ENCODE measurements at regions not wholly inside any gene's neighbourhood (a gene's known extent, or its start where the extent isn't known, plus 50 kb on each side); places are given as distances from the start of the nearest gene placed in this dataset.

- peaks cover 5% of the 10 kb centered on the region; the same call in 1 of the 2 replicates for H3K9me3 ChIP-seq (ENCODE audit: insufficient read depth, low read depth, low read length)
- H3K4me1 ChIP-seq (ENCODE audit: insufficient read depth, low read length) = peaks cover 20% of the 10 kb centered on the region
- H3K4me3 ChIP-seq (ENCODE audit: low read length) = no peak overlapping the region
- no peaks in the 10 kb centered on the region for H3K27me3 ChIP-seq (ENCODE audit: insufficient read depth, low read length)
- WGBS = 76% methylated on average over 7 of the region's 8 CpGs
- H3K36me3 ChIP-seq (ENCODE audit: insufficient read depth, low read length) = no peaks in the 10 kb centered on the region
- H3K27ac ChIP-seq (ENCODE audit: low read depth, low read length) = peak overlapping the region; percentile 57
- peak overlapping the region; percentile 11; the same call in 1 of the 2 replicates for H3K9ac ChIP-seq (ENCODE audit: low read depth, low read length)
Measured at GRCh38 chr3:176663837-176664831, 533.1 kb downstream of the TBL1XR1 start.

- Histone ChIP-seq H3K36me3 (ENCODE audit: insufficient read depth, low read length) (no peaks in the 10 kb centered on the region), H3K9ac (ENCODE audit: low read depth, low read length) (no peak overlapping the region; the same call in 1 of the 2 replicates), H3K4me3 (ENCODE audit: low read length) (no peak overlapping the region), H3K27me3 (ENCODE audit: insufficient read depth, low read length) (no peaks in the 10 kb centered on the region), H3K9me3 (ENCODE audit: insufficient read depth, low read depth, low read length) (no peaks in the 10 kb centered on the region; the same call in 1 of the 2 replicates), H3K27ac (ENCODE audit: low read depth, low read length) (peak overlapping the region; percentile 57), H3K4me1 (ENCODE audit: insufficient read depth, low read length) (peaks cover 20% of the 10 kb centered on the region)
- 60% methylated on average over 1 of the region's 1 CpG for WGBS
Measured at GRCh38 chr3:176663387-176663786, 533.9 kb downstream of the TBL1XR1 start.

DNA sequence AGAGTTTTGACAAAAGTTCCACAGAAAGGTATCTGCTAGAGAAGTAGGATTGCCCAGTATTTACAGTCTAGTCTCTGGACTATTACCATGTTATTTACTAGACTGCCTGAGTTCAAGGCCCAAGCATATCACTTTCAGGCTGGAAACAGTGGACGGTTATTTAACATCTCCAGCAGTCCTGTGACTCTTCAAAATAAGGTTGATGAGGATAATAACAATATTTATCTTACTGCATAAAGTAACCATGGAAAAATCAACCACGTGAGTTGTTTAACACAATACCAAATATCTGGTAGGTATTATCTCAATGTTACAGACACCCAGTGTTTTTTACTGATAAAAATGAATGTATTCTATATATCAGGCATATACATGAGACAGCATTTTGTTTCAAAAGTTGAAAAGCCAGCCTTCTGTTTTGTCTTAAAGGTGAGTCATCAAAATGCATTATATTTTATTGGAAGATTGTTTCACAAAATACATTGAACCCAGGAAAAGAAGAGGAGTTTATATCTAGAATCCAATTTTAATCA, 535.8 kb downstream of the TBL1XR1 start:
- no peaks in the 10 kb centered on the region for H3K9me3 ChIP-seq (ENCODE audit: insufficient read depth, low read depth, low read length)
- H3K4me1 ChIP-seq (ENCODE audit: insufficient read depth, low read length) = peaks cover 20% of the 10 kb centered on the region
- no peaks in the 10 kb centered on the region for H3K36me3 ChIP-seq (ENCODE audit: insufficient read depth, low read length)
- H3K9ac ChIP-seq (ENCODE audit: low read depth, low read length) = no peak overlapping the region
- H3K27ac ChIP-seq (ENCODE audit: low read depth, low read length) = no peak overlapping the region
- no peak overlapping the region for H3K4me3 ChIP-seq (ENCODE audit: low read length)
- 80% methylated on average over 1 of the region's 2 CpGs for WGBS
- H3K27me3 ChIP-seq (ENCODE audit: insufficient read depth, low read length) = no peaks in the 10 kb centered on the region

- Histone ChIP-seq H3K4me3 (ENCODE audit: low read length) (no peak overlapping the region), H3K4me1 (ENCODE audit: insufficient read depth, low read length) (no peaks in the 10 kb centered on the region), H3K9ac (ENCODE audit: low read depth, low read length) (no peak overlapping the region), H3K27me3 (ENCODE audit: insufficient read depth, low read length) (no peaks in the 10 kb centered on the region), H3K36me3 (ENCODE audit: insufficient read depth, low read length) (no peaks in the 10 kb centered on the region), H3K9me3 (ENCODE audit: insufficient read depth, low read depth, low read length) (no peaks in the 10 kb centered on the region), H3K27ac (ENCODE audit: low read depth, low read length) (no peak overlapping the region)
- WGBS = 67% methylated on average over 5 of the region's 5 CpGs
Measured at GRCh38 chr3:176655404-176656094, 541.7 kb downstream of the TBL1XR1 start.

DNA sequence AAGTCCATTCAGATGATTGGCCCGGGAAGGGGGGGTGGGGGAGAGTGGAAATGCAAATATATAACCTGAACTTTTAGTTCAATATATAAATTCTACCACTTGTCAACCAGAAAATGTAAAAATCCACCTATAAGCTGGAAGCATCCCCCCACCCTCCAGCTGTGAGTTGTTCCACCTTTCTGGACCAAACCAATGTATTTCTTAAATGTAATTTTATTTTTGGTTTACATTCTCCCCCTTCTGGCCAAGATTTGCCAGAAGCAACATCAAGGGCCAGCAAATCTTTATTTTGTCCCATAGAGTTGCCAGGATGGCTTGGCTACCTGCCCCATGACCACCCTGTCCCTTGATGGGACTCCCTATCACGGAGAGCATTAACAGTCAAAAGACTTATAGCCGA, 545.7 kb downstream of the TBL1XR1 start:
- Histone ChIP-seq H3K27ac (ENCODE audit: low read depth, low read length) (no peak overlapping the region), H3K4me1 (ENCODE audit: insufficient read depth, low read length) (no peaks in the 10 kb centered on the region)
- WGBS = 94% methylated on average over 2 of the region's 3 CpGs

DNA sequence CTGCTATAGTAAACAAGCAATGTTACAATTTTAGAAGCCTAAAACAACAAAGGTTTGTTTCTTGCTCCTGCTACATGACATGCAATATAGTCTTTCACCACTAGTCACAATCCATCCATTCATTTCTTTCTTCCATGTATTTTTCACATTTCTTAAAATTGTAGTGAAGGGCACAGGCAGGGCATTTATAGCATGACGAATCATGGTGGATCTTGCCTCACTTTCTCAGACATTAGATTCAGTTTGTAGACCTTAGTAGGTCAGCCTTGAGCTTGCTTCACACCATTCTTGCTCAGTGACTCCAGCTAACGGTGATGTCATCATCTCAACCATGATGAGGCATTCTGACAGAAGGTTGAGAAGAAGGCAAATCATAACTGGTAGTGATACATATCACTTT, 546.8 kb downstream of the TBL1XR1 start:
- Histone ChIP-seq H3K27ac (ENCODE audit: low read depth, low read length) (no peak overlapping the region), H3K27me3 (ENCODE audit: insufficient read depth, low read length) (no peaks in the 10 kb centered on the region), H3K9ac (ENCODE audit: low read depth, low read length) (no peak overlapping the region), H3K4me3 (ENCODE audit: low read length) (no peak overlapping the region), H3K4me1 (ENCODE audit: insufficient read depth, low read length) (no peaks in the 10 kb centered on the region), H3K36me3 (ENCODE audit: insufficient read depth, low read length) (no peaks in the 10 kb centered on the region), H3K9me3 (ENCODE audit: insufficient read depth, low read depth, low read length) (no peaks in the 10 kb centered on the region)
- WGBS = 50% methylated on average over 2 of the region's 2 CpGs

More for the DNA sequence above, 545.7 kb downstream of the TBL1XR1 start:
- no peak overlapping the region for H3K9ac ChIP-seq (ENCODE audit: low read depth, low read length)
- no peaks in the 10 kb centered on the region for H3K9me3 ChIP-seq (ENCODE audit: insufficient read depth, low read depth, low read length)
- H3K27me3 ChIP-seq (ENCODE audit: insufficient read depth, low read length) = no peaks in the 10 kb centered on the region
- no peaks in the 10 kb centered on the region for H3K36me3 ChIP-seq (ENCODE audit: insufficient read depth, low read length)
- no peak overlapping the region for H3K4me3 ChIP-seq (ENCODE audit: low read length)

DNA sequence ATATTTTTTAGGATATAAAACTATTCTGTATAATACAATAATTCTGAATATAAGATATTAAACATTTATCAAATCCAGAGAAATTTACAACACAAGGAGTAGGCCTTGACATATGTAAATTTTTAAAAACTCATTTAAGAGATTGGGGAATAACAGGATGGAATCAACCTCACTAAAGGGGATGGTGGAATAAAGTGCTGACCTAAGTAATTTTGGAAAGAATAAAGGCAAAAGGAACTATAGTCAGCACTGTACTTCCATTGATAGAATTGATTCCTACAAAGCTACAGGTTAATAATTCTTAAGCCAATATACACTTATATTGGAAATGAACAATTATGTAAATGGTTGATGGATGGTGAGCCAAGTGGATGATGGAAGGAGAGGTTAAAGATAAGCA, 549.3 kb downstream of the TBL1XR1 start:
- H3K4me1 ChIP-seq (ENCODE audit: insufficient read depth, low read length) = peaks cover 4% of the 10 kb centered on the region; the same call in 1 of the 2 replicates
- H3K9me3 ChIP-seq (ENCODE audit: insufficient read depth, low read depth, low read length) = no peaks in the 10 kb centered on the region
- no peak overlapping the region for H3K9ac ChIP-seq (ENCODE audit: low read depth, low read length)
- H3K27me3 ChIP-seq (ENCODE audit: insufficient read depth, low read length) = no peaks in the 10 kb centered on the region
- no peaks in the 10 kb centered on the region for H3K36me3 ChIP-seq (ENCODE audit: insufficient read depth, low read length)
- no peak overlapping the region for H3K27ac ChIP-seq (ENCODE audit: low read depth, low read length)
- H3K4me3 ChIP-seq (ENCODE audit: low read length) = no peak overlapping the region

- Histone ChIP-seq H3K36me3 (ENCODE audit: insufficient read depth, low read length) (no peaks in the 10 kb centered on the region), H3K4me3 (ENCODE audit: low read length) (no peak overlapping the region), H3K4me1 (ENCODE audit: insufficient read depth, low read length) (peaks cover 8% of the 10 kb centered on the region), H3K9me3 (ENCODE audit: insufficient read depth, low read depth, low read length) (no peaks in the 10 kb centered on the region), H3K27ac (ENCODE audit: low read depth, low read length) (no peak overlapping the region), H3K9ac (ENCODE audit: low read depth, low read length) (no peak overlapping the region), H3K27me3 (ENCODE audit: insufficient read depth, low read length) (no peaks in the 10 kb centered on the region)
- WGBS = 77% methylated on average over 2 of the region's 2 CpGs
Measured at GRCh38 chr3:176633511-176633910, 563.8 kb downstream of the TBL1XR1 start.

GRCh38 chr3:176632925-176633324, 564.4 kb downstream of the TBL1XR1 start:
- 88% methylated on average over 6 of the region's 6 CpGs for WGBS
- Histone ChIP-seq H3K4me1 (ENCODE audit: insufficient read depth, low read length) (peaks cover 8% of the 10 kb centered on the region), H3K27me3 (ENCODE audit: insufficient read depth, low read length) (no peaks in the 10 kb centered on the region), H3K36me3 (ENCODE audit: insufficient read depth, low read length) (no peaks in the 10 kb centered on the region), H3K4me3 (ENCODE audit: low read length) (no peak overlapping the region), H3K27ac (ENCODE audit: low read depth, low read length) (no peak overlapping the region), H3K9ac (ENCODE audit: low read depth, low read length) (no peak overlapping the region), H3K9me3 (ENCODE audit: insufficient read depth, low read depth, low read length) (no peaks in the 10 kb centered on the region)

- no peaks in the 10 kb centered on the region for H3K36me3 ChIP-seq (ENCODE audit: insufficient read depth, low read length)
- no peaks in the 10 kb centered on the region for H3K27me3 ChIP-seq (ENCODE audit: insufficient read depth, low read length)
- H3K9me3 ChIP-seq (ENCODE audit: insufficient read depth, low read depth, low read length) = no peaks in the 10 kb centered on the region
- WGBS = 100% methylated on average over 1 of the region's 1 CpG
- H3K27ac ChIP-seq (ENCODE audit: low read depth, low read length) = no peak overlapping the region
- no peak overlapping the region for H3K9ac ChIP-seq (ENCODE audit: low read depth, low read length)
- H3K4me1 ChIP-seq (ENCODE audit: insufficient read depth, low read length) = peaks cover 8% of the 10 kb centered on the region
- H3K4me3 ChIP-seq (ENCODE audit: low read length) = no peak overlapping the region
Measured at GRCh38 chr3:176631165-176631564, 566.1 kb downstream of the TBL1XR1 start.

DNA sequence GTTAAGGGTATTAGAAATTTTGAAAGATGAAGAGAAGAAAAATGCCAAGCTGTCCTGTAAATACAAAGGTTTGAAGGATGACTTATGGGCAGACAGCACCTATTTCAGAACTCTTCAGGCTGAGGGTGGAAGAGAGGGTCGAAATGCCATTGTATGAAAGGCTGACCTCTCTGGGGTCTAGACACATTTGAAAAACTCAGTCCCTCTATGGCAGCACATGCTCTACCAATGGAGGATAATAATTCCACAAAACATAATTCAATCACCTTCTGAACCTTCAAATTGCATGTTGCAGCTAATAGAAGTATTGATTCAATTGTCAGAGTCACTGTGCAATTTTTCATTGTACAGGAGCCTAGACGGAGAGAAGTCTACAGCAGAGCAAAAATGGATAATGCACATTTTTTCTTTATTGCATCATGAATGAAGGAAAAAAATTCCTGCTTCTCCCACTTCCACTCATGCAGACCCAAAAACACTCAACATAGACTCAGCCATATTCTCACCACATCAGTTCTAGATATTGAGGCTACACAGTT, 569.1 kb downstream of the TBL1XR1 start:
- H3K9me3 ChIP-seq (ENCODE audit: insufficient read depth, low read depth, low read length) = no peaks in the 10 kb centered on the region
- H3K36me3 ChIP-seq (ENCODE audit: insufficient read depth, low read length) = no peaks in the 10 kb centered on the region
- H3K27me3 ChIP-seq (ENCODE audit: insufficient read depth, low read length) = no peaks in the 10 kb centered on the region
- peaks cover 6% of the 10 kb centered on the region for H3K4me1 ChIP-seq (ENCODE audit: insufficient read depth, low read length)
- H3K9ac ChIP-seq (ENCODE audit: low read depth, low read length) = no peak overlapping the region
- H3K4me3 ChIP-seq (ENCODE audit: low read length) = no peak overlapping the region
- H3K27ac ChIP-seq (ENCODE audit: low read depth, low read length) = no peak overlapping the region
- WGBS = 80% methylated on average over 2 of the region's 2 CpGs

All from HUES64 (cell line).